A673 (cell line): ENCODE measurements at regions not wholly inside any gene's neighbourhood (a gene's known extent, or its start where the extent isn't known, plus 50 kb on each side); places are given as distances from the start of the nearest gene placed in this dataset.

Experiments
- BruUV-seq: library from RNA; stranded (reverse); fragments of 400-500 nt; replicated peaks from 2 replicates; lab custom pipeline; 2021; lab: Mats Ljungman, UMichigan
- CTCF ChIA-PET: fragments of 300-600 bp; sonication (Branson Sonifier 250); formaldehyde crosslinking; loops from one replicate; lab custom pipeline; 2022; ENCODE audit warnings: antibody characterized with exemption; lab: Charles Lee
- POLR2A ChIA-PET: fragments of 300-600 bp; sonication (Branson Sonifier 250); formaldehyde crosslinking; loops from one replicate; lab custom pipeline; 2022; ENCODE audit warnings: antibody characterized with exemption; ENCODE audit not compliant: low non-redundant PET; lab: Charles Lee
- DNase-seq: peaks from one replicate; pipeline ENCODE4 v3.0.0-alpha.2; 2015; ENCODE audit warnings: low spot score
- H3K27ac ChIP-seq: fragments of 200-600 bp; sonication (generic); 2 replicates; pipeline ENCODE4 v1.5.1; 2016; ENCODE audit warnings: mixed run types, low read depth, mild to moderate bottlenecking, mixed read lengths, antibody characterized with exemption, low read length; ENCODE audit not compliant: poor library complexity, severe bottlenecking
- H3K27me3 ChIP-seq: fragments of 200-600 bp; sonication (generic); replicated peaks from 2 replicates; pipeline ENCODE4 v1.6.1; 2017; ENCODE audit warnings: mixed run types, low read depth, mild to moderate bottlenecking, mixed read lengths, antibody characterized with exemption, low read length; ENCODE audit not compliant: insufficient read depth, poor library complexity
- H3K36me3 ChIP-seq: fragments of 200-600 bp; sonication (generic); 2 replicates; pipeline ENCODE4 v1.6.1; 2016; ENCODE audit warnings: mixed run types, mild to moderate bottlenecking, mixed read lengths, antibody characterized with exemption, low read length; ENCODE audit not compliant: insufficient read depth, poor library complexity, severe bottlenecking
- H3K4me1 ChIP-seq: fragments of 200-600 bp; sonication (generic); 2 replicates; pipeline ENCODE4 v1.6.1; 2017; ENCODE audit warnings: mixed run types, mild to moderate bottlenecking, mixed read lengths, antibody characterized with exemption, low read length; ENCODE audit not compliant: insufficient read depth, poor library complexity, severe bottlenecking
- H3K4me3 ChIP-seq: fragments of 200-600 bp; sonication (generic); 2 replicates; pipeline ENCODE4 v1.5.1; 2016; ENCODE audit warnings: low read depth, mixed run types, mild to moderate bottlenecking, mixed read lengths, low read length; ENCODE audit not compliant: poor library complexity, severe bottlenecking
- H3K9me3 ChIP-seq: fragments of 200-600 bp; sonication (generic); 2 replicates; pipeline ENCODE4 v1.6.1; 2016; ENCODE audit warnings: mixed run types, low read depth, mild to moderate bottlenecking, mixed read lengths, antibody characterized with exemption, low read length; ENCODE audit not compliant: poor library complexity, severe bottlenecking
- EZH2 ChIP-seq: fragments of 200-600 bp; sonication (generic); IDR thresholded peaks from 2 replicates; pipeline ENCODE4 v1.6.1; 2017; ENCODE audit warnings: borderline replicate concordance, low read depth, mild to moderate bottlenecking, mixed read lengths, antibody characterized with exemption, low read length; ENCODE audit not compliant: poor library complexity, severe bottlenecking
- intact Hi-C: fragments of 100-400 bp; cut with micrococcal nuclease; formaldehyde crosslinking; loops from one replicate; pipeline ENCODE4 v1.10.0; 2022; ENCODE audit not compliant: unreplicated experiment
- TF ChIP-seq, protein P1 (sequence below): fragments of 300-800, 200-600 bp; sonication (generic); conservative IDR thresholded peaks from 2 replicates; pipeline ENCODE4 v1.5.1; 2017; ENCODE audit warnings: low read depth, mild to moderate bottlenecking, antibody characterized with exemption, low read length, moderate library complexity, mixed read lengths

DNA sequence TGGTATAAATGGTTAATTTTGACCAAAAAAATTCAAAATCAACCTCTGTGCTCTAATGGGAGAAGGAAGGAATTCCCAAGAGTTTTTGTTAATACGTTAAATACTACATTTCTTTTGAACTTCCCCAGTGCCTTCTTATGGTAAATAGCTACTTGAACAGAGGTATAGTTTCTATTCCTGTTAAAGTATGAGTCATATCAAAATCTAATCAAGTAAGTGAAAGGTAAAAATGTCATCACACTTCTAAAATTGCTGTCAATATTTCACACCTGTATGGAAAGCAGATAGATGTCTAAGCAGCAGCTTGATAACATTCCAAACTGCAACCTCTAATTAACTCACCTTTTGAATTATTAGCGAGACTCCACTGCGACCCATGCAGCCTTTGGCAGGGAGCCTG, 214.1 kb upstream of the MEF2C start:
- H3K36me3 ChIP-seq, result no peaks in the 10 kb centered on the region
- intact Hi-C loops, result no loop called here
- no peaks in the 10 kb centered on the region for H3K4me1 ChIP-seq
- no peaks in the 10 kb centered on the region for H3K9me3 ChIP-seq
- H3K27ac ChIP-seq, result no peak overlapping the region
- H3K4me3 ChIP-seq, result no peak overlapping the region
- ChIA-PET CTCF (no interaction called here), POLR2A (no interaction called here)
- no peak for DNase-seq
- H3K27me3 ChIP-seq, result no peaks in the 10 kb centered on the region
- no TSS peak for BruUV-seq
- TF ChIP-seq, protein P1, sequence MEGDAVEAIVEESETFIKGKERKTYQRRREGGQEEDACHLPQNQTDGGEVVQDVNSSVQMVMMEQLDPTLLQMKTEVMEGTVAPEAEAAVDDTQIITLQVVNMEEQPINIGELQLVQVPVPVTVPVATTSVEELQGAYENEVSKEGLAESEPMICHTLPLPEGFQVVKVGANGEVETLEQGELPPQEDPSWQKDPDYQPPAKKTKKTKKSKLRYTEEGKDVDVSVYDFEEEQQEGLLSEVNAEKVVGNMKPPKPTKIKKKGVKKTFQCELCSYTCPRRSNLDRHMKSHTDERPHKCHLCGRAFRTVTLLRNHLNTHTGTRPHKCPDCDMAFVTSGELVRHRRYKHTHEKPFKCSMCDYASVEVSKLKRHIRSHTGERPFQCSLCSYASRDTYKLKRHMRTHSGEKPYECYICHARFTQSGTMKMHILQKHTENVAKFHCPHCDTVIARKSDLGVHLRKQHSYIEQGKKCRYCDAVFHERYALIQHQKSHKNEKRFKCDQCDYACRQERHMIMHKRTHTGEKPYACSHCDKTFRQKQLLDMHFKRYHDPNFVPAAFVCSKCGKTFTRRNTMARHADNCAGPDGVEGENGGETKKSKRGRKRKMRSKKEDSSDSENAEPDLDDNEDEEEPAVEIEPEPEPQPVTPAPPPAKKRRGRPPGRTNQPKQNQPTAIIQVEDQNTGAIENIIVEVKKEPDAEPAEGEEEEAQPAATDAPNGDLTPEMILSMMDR, result no peak
- no peak for TF ChIP-seq EZH2

DNA sequence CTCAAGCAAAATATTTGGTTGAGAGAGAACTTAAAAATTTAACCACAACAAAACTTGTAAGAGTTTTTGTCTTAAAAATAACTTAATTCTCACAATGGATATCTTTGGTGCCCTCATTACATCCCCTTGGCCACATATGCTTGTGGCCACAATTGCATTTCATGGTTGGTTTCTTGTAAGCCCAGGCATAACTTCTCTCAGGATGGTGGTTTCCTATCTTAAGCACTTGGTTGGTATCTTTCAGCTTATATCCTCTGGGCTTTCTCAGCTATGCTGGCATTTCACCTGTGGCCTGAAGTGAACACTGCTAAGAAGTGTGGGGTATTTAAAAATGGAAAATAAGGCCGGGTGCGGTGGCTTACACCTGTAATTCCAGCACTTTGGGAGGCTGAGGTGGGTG, 212.4 kb upstream of the MEF2C start:
- no peak for TF ChIP-seq EZH2
- TF ChIP-seq, protein P1, result no peak
- intact Hi-C loops, result no loop called here
- no peaks in the 10 kb centered on the region for H3K4me1 ChIP-seq
- ChIA-PET POLR2A (no interaction called here), CTCF (no interaction called here)
- BruUV-seq, result no TSS peak
- no peak for DNase-seq
- no peaks in the 10 kb centered on the region for H3K36me3 ChIP-seq
- no peaks in the 10 kb centered on the region for H3K27me3 ChIP-seq
- no peak overlapping the region for H3K27ac ChIP-seq
- H3K9me3 ChIP-seq, result no peaks in the 10 kb centered on the region
- no peak overlapping the region for H3K4me3 ChIP-seq

DNA sequence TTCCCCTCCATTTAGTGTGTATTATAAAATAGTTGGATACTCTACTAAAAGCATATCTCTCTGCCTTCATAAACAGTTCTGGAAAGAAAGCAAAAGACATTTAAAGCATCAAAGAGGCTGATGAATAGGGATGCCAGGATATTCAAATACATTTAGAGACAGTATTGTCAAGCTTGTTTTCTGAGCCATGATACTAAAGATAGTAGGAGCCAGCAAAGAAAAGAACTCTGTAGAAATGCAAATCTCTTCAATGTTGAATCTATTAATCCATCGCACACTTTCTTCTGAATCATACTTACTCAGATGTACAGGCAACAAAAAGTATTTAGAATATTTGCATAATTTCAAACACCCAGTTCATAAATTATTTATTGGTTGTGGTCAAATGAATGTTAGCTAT, 207.1 kb upstream of the MEF2C start:
- BruUV-seq, result no TSS peak
- no peak overlapping the region for H3K4me3 ChIP-seq
- H3K9me3 ChIP-seq, result no peaks in the 10 kb centered on the region
- TF ChIP-seq, protein P1, result no peak
- no peak for TF ChIP-seq EZH2
- POLR2A ChIA-PET, result no interaction called here
- no peaks in the 10 kb centered on the region for H3K4me1 ChIP-seq
- H3K36me3 ChIP-seq, result no peaks in the 10 kb centered on the region
- CTCF ChIA-PET, result interaction anchor here (0.6 kb wide), 1 partner anchor 26 kb away, joined by 3 read pairs; no protein-coding TSS in a partner anchor
- no peak overlapping the region for H3K27ac ChIP-seq
- intact Hi-C loops, result no loop called here
- DNase-seq, result no peak
- H3K27me3 ChIP-seq, result no peaks in the 10 kb centered on the region
